Loucy (cell line): ENCODE measurements at regions not wholly inside any gene's neighbourhood (a gene's known extent, or its start where the extent isn't known, plus 50 kb on each side); places are given as distances from the start of the nearest gene placed in this dataset.

Source experiments
- H2AFZ ChIP-seq: fragments of 200-600 bp; sonication (generic); 2 replicates; pipeline ENCODE4 v1.6.0; 2016; ENCODE audit warnings: antibody characterized with exemption, mild to moderate bottlenecking, low read length, moderate library complexity
- H3F3A ChIP-seq: fragments of 200-600 bp; 2 replicates; pipeline ENCODE4 v1.6.0; 2016; ENCODE audit warnings: antibody characterized with exemption, low read depth, mild to moderate bottlenecking
- H3K27me3 ChIP-seq: fragments of 200-600 bp; sonication (generic); 2 replicates; pipeline ENCODE4 v1.6.1; 2014; ENCODE audit warnings: low read length, mild to moderate bottlenecking; ENCODE audit not compliant: insufficient read depth, poor library complexity, severe bottlenecking
- H3K36me3 ChIP-seq: fragments of 200-600 bp; sonication (generic); 2 replicates; pipeline ENCODE4 v1.6.1; 2016; ENCODE audit warnings: low read length; ENCODE audit not compliant: insufficient read depth
- H3K4me1 ChIP-seq: fragments of 200-600 bp; sonication (generic); 2 replicates; pipeline ENCODE4 v1.5.1; 2014; ENCODE audit warnings: low read length, mild to moderate bottlenecking; ENCODE audit not compliant: insufficient read depth, poor library complexity, severe bottlenecking
- H3K4me2 ChIP-seq: fragments of 200-600 bp; sonication (generic); 2 replicates; pipeline ENCODE4 v1.6.0; 2014; ENCODE audit warnings: antibody characterized with exemption, low read length, low read depth, mild to moderate bottlenecking; ENCODE audit not compliant: poor library complexity, severe bottlenecking
- H3K4me3 ChIP-seq: fragments of 200-600 bp; sonication (generic); 2 replicates; pipeline ENCODE4 v1.5.1; 2014; ENCODE audit warnings: low read length, mild to moderate bottlenecking, mixed read lengths; ENCODE audit not compliant: poor library complexity, severe bottlenecking
- H3K79me2 ChIP-seq: fragments of 200-600 bp; sonication (generic); 2 replicates; pipeline ENCODE4 v1.6.1; 2014; ENCODE audit warnings: low read length; ENCODE audit not compliant: insufficient read depth
- H3K9ac ChIP-seq: fragments of 200-600 bp; sonication (generic); 2 replicates; pipeline ENCODE4 v1.6.0; 2014; ENCODE audit warnings: mild to moderate bottlenecking, low read depth, low read length, moderate library complexity; ENCODE audit not compliant: poor library complexity, severe bottlenecking
- H3K9me2 ChIP-seq: fragments of 200-600 bp; sonication (generic); replicated peaks from 2 replicates; pipeline ENCODE4 v1.6.1; 2016; ENCODE audit warnings: low read depth, low read length, mixed read lengths
- H3K9me3 ChIP-seq: fragments of 200-600 bp; sonication (generic); 2 replicates; pipeline ENCODE4 v1.6.1; 2014; ENCODE audit warnings: mild to moderate bottlenecking, antibody characterized with exemption, low read length, low read depth; ENCODE audit not compliant: insufficient read depth
- H4K20me1 ChIP-seq: fragments of 200-600 bp; sonication (generic); 2 replicates; pipeline ENCODE4 v1.6.0; 2014; ENCODE audit warnings: antibody characterized with exemption, low read length, mild to moderate bottlenecking; ENCODE audit not compliant: insufficient read depth, poor library complexity, severe bottlenecking
- EZH2phosphoT487 ChIP-seq: fragments of 200-600 bp; IDR thresholded peaks from 2 replicates; pipeline ENCODE4 v1.6.1; 2018; ENCODE audit warnings: antibody characterized with exemption, mild to moderate bottlenecking, moderate library complexity, borderline replicate concordance
- TF ChIP-seq, protein P1 (sequence below): fragments of 200-600 bp; sonication (generic); conservative IDR thresholded peaks from 2 replicates; pipeline ENCODE4 v1.5.1; 2014; ENCODE audit warnings: mild to moderate bottlenecking, antibody characterized with exemption, low read length

GRCh38 chr10:63878428-63878827, 357.2 kb downstream of the REEP3 start:
- no peak overlapping the region for H3K4me2 ChIP-seq
- no peak overlapping the region for H3K4me3 ChIP-seq
- no peaks in the 10 kb centered on the region for H3K9me2 ChIP-seq
- TF ChIP-seq, protein P1, sequence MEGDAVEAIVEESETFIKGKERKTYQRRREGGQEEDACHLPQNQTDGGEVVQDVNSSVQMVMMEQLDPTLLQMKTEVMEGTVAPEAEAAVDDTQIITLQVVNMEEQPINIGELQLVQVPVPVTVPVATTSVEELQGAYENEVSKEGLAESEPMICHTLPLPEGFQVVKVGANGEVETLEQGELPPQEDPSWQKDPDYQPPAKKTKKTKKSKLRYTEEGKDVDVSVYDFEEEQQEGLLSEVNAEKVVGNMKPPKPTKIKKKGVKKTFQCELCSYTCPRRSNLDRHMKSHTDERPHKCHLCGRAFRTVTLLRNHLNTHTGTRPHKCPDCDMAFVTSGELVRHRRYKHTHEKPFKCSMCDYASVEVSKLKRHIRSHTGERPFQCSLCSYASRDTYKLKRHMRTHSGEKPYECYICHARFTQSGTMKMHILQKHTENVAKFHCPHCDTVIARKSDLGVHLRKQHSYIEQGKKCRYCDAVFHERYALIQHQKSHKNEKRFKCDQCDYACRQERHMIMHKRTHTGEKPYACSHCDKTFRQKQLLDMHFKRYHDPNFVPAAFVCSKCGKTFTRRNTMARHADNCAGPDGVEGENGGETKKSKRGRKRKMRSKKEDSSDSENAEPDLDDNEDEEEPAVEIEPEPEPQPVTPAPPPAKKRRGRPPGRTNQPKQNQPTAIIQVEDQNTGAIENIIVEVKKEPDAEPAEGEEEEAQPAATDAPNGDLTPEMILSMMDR, result no peak
- no peak for TF ChIP-seq EZH2phosphoT487
- H3K79me2 ChIP-seq, result no peaks in the 10 kb centered on the region
- no peaks in the 10 kb centered on the region for H3K27me3 ChIP-seq
- no peaks in the 10 kb centered on the region for H3K9me3 ChIP-seq
- H2AFZ ChIP-seq, result no peak overlapping the region
- no peaks in the 10 kb centered on the region for H4K20me1 ChIP-seq
- no peaks in the 10 kb centered on the region for H3K36me3 ChIP-seq
- no peaks in the 10 kb centered on the region for H3F3A ChIP-seq
- H3K4me1 ChIP-seq, result no peaks in the 10 kb centered on the region
- H3K9ac ChIP-seq, result no peak overlapping the region

GRCh38 chr10:63883861-63884260, 362.7 kb downstream of the REEP3 start:
- H3K27me3 ChIP-seq, result no peaks in the 10 kb centered on the region
- no peaks in the 10 kb centered on the region for H3K79me2 ChIP-seq
- H3K4me1 ChIP-seq, result no peaks in the 10 kb centered on the region
- H4K20me1 ChIP-seq, result no peaks in the 10 kb centered on the region
- no peaks in the 10 kb centered on the region for H3K9me2 ChIP-seq
- no peak for TF ChIP-seq EZH2phosphoT487
- TF ChIP-seq, protein P1, result no peak
- H2AFZ ChIP-seq, result no peak overlapping the region
- H3F3A ChIP-seq, result no peaks in the 10 kb centered on the region
- no peak overlapping the region for H3K4me3 ChIP-seq
- no peaks in the 10 kb centered on the region for H3K36me3 ChIP-seq
- H3K9ac ChIP-seq, result no peak overlapping the region
- no peak overlapping the region for H3K4me2 ChIP-seq
- H3K9me3 ChIP-seq, result no peaks in the 10 kb centered on the region

- H3K4me2 ChIP-seq, result no peak overlapping the region
- no peak overlapping the region for H2AFZ ChIP-seq
- H3F3A ChIP-seq, result no peaks in the 10 kb centered on the region
- no peaks in the 10 kb centered on the region for H4K20me1 ChIP-seq
- no peaks in the 10 kb centered on the region for H3K9me2 ChIP-seq
- no peaks in the 10 kb centered on the region for H3K4me1 ChIP-seq
- no peak overlapping the region for H3K4me3 ChIP-seq
- H3K9ac ChIP-seq, result no peak overlapping the region
- TF ChIP-seq, protein P1, result no peak
- TF ChIP-seq EZH2phosphoT487, result no peak
- H3K27me3 ChIP-seq, result no peaks in the 10 kb centered on the region
- no peaks in the 10 kb centered on the region for H3K79me2 ChIP-seq
- no peaks in the 10 kb centered on the region for H3K36me3 ChIP-seq
- no peaks in the 10 kb centered on the region for H3K9me3 ChIP-seq
These were observed 363.2 kb downstream of the REEP3 start for GRCh38 chr10:63884426-63884825.
